Chondrocyte (in vitro differentiated cells): ENCODE measurements at regions not wholly inside any gene's neighbourhood (a gene's known extent, or its start where the extent isn't known, plus 50 kb on each side); places are given as distances from the start of the nearest gene placed in this dataset.
"Not testable (repeated sequence)": the region's sequence is repeated elsewhere in the genome, so short reads cannot be mapped to it uniquely, and the experiment has no call there.

Source experiments
- DNase-seq: peaks from one replicate; pipeline ENCODE4 v3.0.0; 2021; ENCODE audit warnings: mixed read lengths, low spot score
- H3K27ac Mint-ChIP-seq: one replicate; pipeline ENCODE4 v1.8.0; 2021; ENCODE audit warnings: mild to moderate bottlenecking, moderate library complexity, mixed read lengths; ENCODE audit not compliant: unreplicated experiment
- H3K27me3 Mint-ChIP-seq: 2 replicates; pipeline ENCODE4 v1.8.0; 2021; ENCODE audit warnings: low read depth, mixed read lengths
- H3K36me3 Mint-ChIP-seq: 2 replicates; pipeline ENCODE4 v1.8.0; 2021; ENCODE audit warnings: low read depth, mixed read lengths
- H3K4me1 Mint-ChIP-seq: 2 replicates; pipeline ENCODE4 v1.8.0; 2021; ENCODE audit warnings: low read depth, mild to moderate bottlenecking, mixed read lengths
- H3K4me3 Mint-ChIP-seq: one replicate; pipeline ENCODE4 v1.8.0; 2021; ENCODE audit warnings: mild to moderate bottlenecking, moderate library complexity, mixed read lengths; ENCODE audit not compliant: unreplicated experiment
- H3K9me3 Mint-ChIP-seq: 2 replicates; pipeline ENCODE4 v1.8.0; 2021; ENCODE audit warnings: low read depth, mixed read lengths
- CTCF ChIP-seq: fragments of 200-600 bp; sonication (generic); IDR thresholded peaks from 2 replicates; pipeline ENCODE4 v1.5.0; 2021; ENCODE audit warnings: antibody characterized with exemption, mild to moderate bottlenecking, moderate library complexity

GRCh38 chr5:17056141-17056631 lies 120.1 kb upstream of the MYO10 start:
- no peak for DNase-seq
- H3K9me3 Mint-ChIP-seq, result no peaks in the 10 kb centered on the region
- no peak overlapping the region for H3K4me3 Mint-ChIP-seq
- H3K36me3 Mint-ChIP-seq, result no peaks in the 10 kb centered on the region
- H3K27ac Mint-ChIP-seq, result no peak overlapping the region
- peaks cover 25% of the 10 kb centered on the region for H3K4me1 Mint-ChIP-seq
- no peaks in the 10 kb centered on the region for H3K27me3 Mint-ChIP-seq
- TF ChIP-seq CTCF, result no peak

GRCh38 chr5:17058438-17058837 lies 122.3 kb upstream of the MYO10 start:
- peaks cover 25% of the 10 kb centered on the region for H3K4me1 Mint-ChIP-seq
- no peak for TF ChIP-seq CTCF
- H3K36me3 Mint-ChIP-seq, result no peaks in the 10 kb centered on the region
- H3K9me3 Mint-ChIP-seq, result peaks cover 3% of the 10 kb centered on the region
- H3K27ac Mint-ChIP-seq, result no peak overlapping the region
- no peaks in the 10 kb centered on the region for H3K27me3 Mint-ChIP-seq
- no peak overlapping the region for H3K4me3 Mint-ChIP-seq
- DNase-seq, result no peak

GRCh38 chr5:17061973-17062470 lies 125.9 kb upstream of the MYO10 start:
- no peak overlapping the region for H3K27ac Mint-ChIP-seq
- no peak overlapping the region for H3K4me3 Mint-ChIP-seq
- TF ChIP-seq CTCF, result no peak
- no peaks in the 10 kb centered on the region for H3K27me3 Mint-ChIP-seq
- H3K9me3 Mint-ChIP-seq, result peaks cover 3% of the 10 kb centered on the region
- DNase-seq, result no peak
- no peaks in the 10 kb centered on the region for H3K36me3 Mint-ChIP-seq
- H3K4me1 Mint-ChIP-seq, result peaks cover 18% of the 10 kb centered on the region

GRCh38 chr5:17062741-17063140 lies 126.7 kb upstream of the MYO10 start:
- H3K4me1 Mint-ChIP-seq, result peaks cover 11% of the 10 kb centered on the region
- DNase-seq, H3K27me3 Mint-ChIP-seq, H3K9me3 Mint-ChIP-seq, H3K36me3 Mint-ChIP-seq, H3K27ac Mint-ChIP-seq, H3K4me3 Mint-ChIP-seq: not testable (repeated sequence)

- Mint-ChIP-seq H3K4me3 (no peak overlapping the region), H3K9me3 (peaks cover 3% of the 10 kb centered on the region), H3K27me3 (no peaks in the 10 kb centered on the region), H3K27ac (no peak overlapping the region), H3K4me1 (peaks cover 4% of the 10 kb centered on the region), H3K36me3 (no peaks in the 10 kb centered on the region)
- TF ChIP-seq CTCF, result no peak
- no peak for DNase-seq
These were observed 128.2 kb upstream of the MYO10 start for GRCh38 chr5:17064241-17064640.

GRCh38 chr5:17065458-17065857 lies 129.4 kb upstream of the MYO10 start:
- H3K27ac Mint-ChIP-seq, result no peak overlapping the region
- no peaks in the 10 kb centered on the region for H3K36me3 Mint-ChIP-seq
- H3K4me3 Mint-ChIP-seq, result no peak overlapping the region
- H3K27me3 Mint-ChIP-seq, result no peaks in the 10 kb centered on the region
- peaks cover 3% of the 10 kb centered on the region for H3K9me3 Mint-ChIP-seq
- H3K4me1 Mint-ChIP-seq, result peaks cover 4% of the 10 kb centered on the region
- no peak for TF ChIP-seq CTCF
- DNase-seq, result no peak

GRCh38 chr5:17066026-17066425 lies 129.9 kb upstream of the MYO10 start:
- not testable (repeated sequence) for H3K9me3 Mint-ChIP-seq, H3K27me3 Mint-ChIP-seq, DNase-seq, H3K4me3 Mint-ChIP-seq, H3K36me3 Mint-ChIP-seq, H3K4me1 Mint-ChIP-seq, H3K27ac Mint-ChIP-seq
